ENCODE measurements at regions not wholly inside any gene's neighbourhood (a gene's known extent, or its start where the extent isn't known, plus 50 kb on each side); places are given as distances from the start of the nearest gene placed in this dataset.

DNA sequence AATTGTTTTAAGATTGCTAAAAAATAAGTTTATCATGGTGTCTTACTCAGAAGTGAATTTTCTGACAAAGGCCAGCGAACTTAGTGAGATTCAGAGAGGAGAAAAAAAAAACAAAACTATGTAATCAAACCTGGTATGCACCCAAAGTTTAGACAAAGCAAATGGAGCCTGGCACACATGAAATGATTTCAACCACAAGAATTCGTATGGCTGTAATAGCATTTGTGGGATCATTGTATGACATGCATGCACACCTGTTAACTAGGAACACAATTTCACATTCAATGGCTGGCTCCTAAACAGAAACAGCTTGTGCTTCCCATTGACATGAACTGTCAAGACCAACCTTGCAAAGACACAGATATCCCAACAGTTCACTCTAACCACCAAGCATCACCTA lies 94.6 kb downstream of the ZIC4 start:
- TF ChIP-seq, protein P1, sequence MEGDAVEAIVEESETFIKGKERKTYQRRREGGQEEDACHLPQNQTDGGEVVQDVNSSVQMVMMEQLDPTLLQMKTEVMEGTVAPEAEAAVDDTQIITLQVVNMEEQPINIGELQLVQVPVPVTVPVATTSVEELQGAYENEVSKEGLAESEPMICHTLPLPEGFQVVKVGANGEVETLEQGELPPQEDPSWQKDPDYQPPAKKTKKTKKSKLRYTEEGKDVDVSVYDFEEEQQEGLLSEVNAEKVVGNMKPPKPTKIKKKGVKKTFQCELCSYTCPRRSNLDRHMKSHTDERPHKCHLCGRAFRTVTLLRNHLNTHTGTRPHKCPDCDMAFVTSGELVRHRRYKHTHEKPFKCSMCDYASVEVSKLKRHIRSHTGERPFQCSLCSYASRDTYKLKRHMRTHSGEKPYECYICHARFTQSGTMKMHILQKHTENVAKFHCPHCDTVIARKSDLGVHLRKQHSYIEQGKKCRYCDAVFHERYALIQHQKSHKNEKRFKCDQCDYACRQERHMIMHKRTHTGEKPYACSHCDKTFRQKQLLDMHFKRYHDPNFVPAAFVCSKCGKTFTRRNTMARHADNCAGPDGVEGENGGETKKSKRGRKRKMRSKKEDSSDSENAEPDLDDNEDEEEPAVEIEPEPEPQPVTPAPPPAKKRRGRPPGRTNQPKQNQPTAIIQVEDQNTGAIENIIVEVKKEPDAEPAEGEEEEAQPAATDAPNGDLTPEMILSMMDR (IDR thresholded peaks at IDR 0.05; ENCODE audit: extremely low read depth, insufficient read depth, missing control alignments) = no peak
- DNase-seq (ENCODE audit: low spot score) = no peak
- in situ Hi-C loops (cut with MboI; ENCODE audit: low pct_unique_long_range_greater_than_20kb, low sequenced_read_pairs, unreplicated experiment) = no loop called here

DNA sequence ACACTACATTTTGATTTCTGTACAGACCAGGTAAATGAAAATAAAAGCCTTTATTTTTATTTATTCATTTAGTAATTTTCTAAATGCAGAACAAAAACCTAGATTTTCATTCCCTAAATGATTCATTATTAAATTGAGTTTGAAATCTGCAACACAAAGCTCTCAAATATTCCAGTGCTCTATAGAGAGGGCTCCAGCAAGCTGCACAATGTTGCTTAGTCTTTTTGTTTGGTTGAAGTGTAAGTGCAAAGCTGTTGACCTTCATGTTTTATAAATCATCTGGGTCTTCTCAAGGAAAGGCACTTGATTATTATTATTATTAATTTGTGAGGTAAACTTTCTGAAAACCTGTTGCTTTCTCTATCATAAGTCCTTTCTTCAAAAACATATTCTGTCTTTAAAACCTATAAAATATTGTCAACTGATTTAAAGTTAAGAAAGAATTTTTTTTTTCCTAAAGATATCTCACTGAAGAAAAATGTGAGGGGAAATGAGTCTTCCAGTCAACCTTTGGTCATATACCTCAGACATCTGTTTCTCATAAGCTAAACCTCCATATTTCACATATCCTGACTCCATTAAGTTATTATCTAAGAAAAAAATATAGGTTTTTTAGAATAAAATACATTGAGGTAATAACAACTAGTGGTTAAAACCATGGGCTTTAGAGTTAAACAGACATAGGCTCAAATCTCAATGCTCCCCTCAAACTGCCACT lies 100.7 kb downstream of the ZIC4 start:
- in situ Hi-C loops (cut with MboI; ENCODE audit: low pct_unique_long_range_greater_than_20kb, low sequenced_read_pairs, unreplicated experiment) = no loop called here
- DNase-seq (ENCODE audit: low spot score) = no peak
- TF ChIP-seq, protein P1 (IDR thresholded peaks at IDR 0.05; ENCODE audit: extremely low read depth, insufficient read depth, missing control alignments) = no peak

DNA sequence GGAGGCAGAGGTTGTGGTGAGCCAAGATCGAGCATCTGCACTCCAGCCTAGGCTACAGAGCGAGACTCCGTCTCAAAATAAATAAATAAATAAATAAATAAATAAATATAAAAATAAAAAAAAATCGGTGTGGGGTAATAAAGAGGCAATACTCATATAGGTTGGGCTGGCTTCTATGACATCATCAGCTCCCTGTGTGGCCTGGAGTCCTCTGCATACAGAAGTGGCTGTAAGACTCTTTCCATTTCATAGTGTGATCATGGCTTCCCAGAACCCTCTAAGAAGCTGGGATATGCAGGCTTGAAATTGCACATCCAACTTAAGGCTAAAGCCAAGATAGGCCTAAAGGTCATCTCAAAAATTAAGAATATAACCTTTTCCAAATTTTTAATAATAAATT lies 101.6 kb downstream of the ZIC4 start:
- DNase-seq (ENCODE audit: low spot score) = no peak
- TF ChIP-seq, protein P1 (IDR thresholded peaks at IDR 0.05; ENCODE audit: extremely low read depth, insufficient read depth, missing control alignments) = no peak
- in situ Hi-C loops (cut with MboI; ENCODE audit: low pct_unique_long_range_greater_than_20kb, low sequenced_read_pairs, unreplicated experiment) = no loop called here

DNA sequence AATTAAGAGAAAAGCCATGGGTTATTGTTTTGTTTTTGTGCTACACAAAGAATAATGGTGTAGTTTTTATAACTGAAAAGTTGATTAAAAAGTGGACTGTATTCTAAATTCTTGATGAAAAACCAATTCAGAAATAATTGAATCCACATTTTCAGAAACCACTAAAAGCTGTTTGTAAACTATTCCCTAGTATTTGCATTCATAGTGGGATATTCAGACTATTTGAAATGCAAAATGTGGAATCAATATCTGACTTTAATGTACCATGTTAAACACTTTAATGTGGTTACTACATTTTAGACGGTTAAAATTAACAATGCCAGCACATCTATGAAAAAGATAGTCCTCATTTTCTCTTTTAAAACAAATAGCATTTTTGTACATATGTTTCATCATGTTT lies 104.6 kb downstream of the ZIC4 start:
- TF ChIP-seq, protein P1 (IDR thresholded peaks at IDR 0.05; ENCODE audit: extremely low read depth, insufficient read depth, missing control alignments) = no peak
- in situ Hi-C loops (cut with MboI; ENCODE audit: low pct_unique_long_range_greater_than_20kb, low sequenced_read_pairs, unreplicated experiment) = no loop called here
- no peak for DNase-seq (ENCODE audit: low spot score)

DNA sequence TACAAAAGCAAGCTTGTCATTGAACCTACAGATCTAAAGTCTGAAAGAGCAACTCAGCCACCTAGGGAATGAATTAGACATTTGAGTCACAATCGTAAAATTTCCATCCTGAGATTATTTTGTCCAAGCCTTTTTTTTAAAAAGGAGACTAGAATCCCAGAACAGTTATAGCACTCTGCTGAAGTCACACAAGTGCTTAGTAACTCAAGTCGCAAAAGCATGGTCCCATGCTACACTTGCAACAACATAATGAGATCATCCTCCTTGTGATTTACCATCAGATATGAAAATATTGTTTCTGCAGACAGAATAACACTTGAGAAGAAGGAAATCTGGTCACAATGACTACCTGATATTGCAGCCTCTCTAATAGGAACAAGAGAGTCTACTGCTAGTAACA lies 106.7 kb downstream of the ZIC4 start:
- in situ Hi-C loops (cut with MboI; ENCODE audit: low pct_unique_long_range_greater_than_20kb, low sequenced_read_pairs, unreplicated experiment) = no loop called here
- TF ChIP-seq, protein P1 (IDR thresholded peaks at IDR 0.05; ENCODE audit: extremely low read depth, insufficient read depth, missing control alignments) = no peak
- no peak for DNase-seq (ENCODE audit: low spot score)

DNA sequence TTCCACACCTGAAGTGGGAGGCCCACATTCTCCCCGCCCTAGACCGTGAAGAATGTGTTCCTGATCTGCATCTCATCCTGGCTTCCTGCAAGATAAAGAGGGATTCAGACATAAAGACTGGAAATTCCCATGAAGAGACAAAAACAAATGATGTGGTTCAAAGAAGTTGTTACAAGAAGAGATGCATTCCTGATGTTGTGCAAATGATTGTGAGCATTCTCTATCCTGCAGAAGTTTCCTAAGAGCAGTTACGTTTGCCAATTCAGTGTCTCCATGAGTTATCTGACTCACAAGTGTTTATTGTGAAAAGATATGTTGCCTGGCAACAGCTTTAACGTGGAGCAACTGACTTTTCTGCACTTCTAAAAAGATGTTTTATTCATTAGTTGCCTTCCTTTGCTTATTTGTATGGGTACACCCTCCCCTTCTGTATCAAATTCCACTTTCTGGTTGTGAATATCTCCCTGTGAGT lies 107.8 kb downstream of the ZIC4 start:
- DNase-seq (ENCODE audit: low spot score) = no peak
- TF ChIP-seq, protein P1 (IDR thresholded peaks at IDR 0.05; ENCODE audit: extremely low read depth, insufficient read depth, missing control alignments) = no peak
- in situ Hi-C loops (cut with MboI; ENCODE audit: low pct_unique_long_range_greater_than_20kb, low sequenced_read_pairs, unreplicated experiment) = no loop called here

Data from GM13977 (cell line).